ENCODE measurements at regions not wholly inside any gene's neighbourhood (a gene's known extent, or its start where the extent isn't known, plus 50 kb on each side); places are given as distances from the start of the nearest gene placed in this dataset.

- 24 to 30% methylated on average over 3 of the region's 3 CpGs for WGBS, 2 experiments (ENCODE audit: low coverage in 1 of 2, low lambda C conversion rate in 2 of 2, missing lambda C conversion rate in 2 of 2)
- H3K4me3 ChIP-seq, result no peak overlapping the region
- no peak overlapping the region for H3K27ac ChIP-seq
- no peaks in the 10 kb centered on the region for H3F3A ChIP-seq (ENCODE audit: insufficient read depth)
- no peak overlapping the region for H3K4me2 ChIP-seq (ENCODE audit: unreplicated experiment)
- no peaks in the 10 kb centered on the region for H4K20me1 ChIP-seq (ENCODE audit: insufficient read depth)
- no peak for DNase-seq
- TF ChIP-seq EZH2 (IDR thresholded peaks at IDR 0.05; ENCODE audit: insufficient read depth, poor library complexity, severe bottlenecking) (no peak), EZH2phosphoT487 (IDR thresholded peaks at IDR 0.05; ENCODE audit: insufficient read depth, low read depth) (no peak)
- H3K9ac ChIP-seq, result no peak overlapping the region
- in situ Hi-C loops (cut with MboI), result no loop called here
- no peaks in the 10 kb centered on the region for H3K4me1 ChIP-seq (ENCODE audit: insufficient read depth)
- H3K79me2 ChIP-seq (ENCODE audit: insufficient read depth), result no peaks in the 10 kb centered on the region
- H3K9me3 ChIP-seq (ENCODE audit: low read depth), result no peaks in the 10 kb centered on the region
- H2AFZ ChIP-seq, result no peak overlapping the region
- H3K9me2 ChIP-seq (ENCODE audit: insufficient read depth), result no peaks in the 10 kb centered on the region
- no peaks in the 10 kb centered on the region for H3K36me3 ChIP-seq (ENCODE audit: low read depth)
- no peaks in the 10 kb centered on the region; the same call in 1 of the 2 replicates for H3K27me3 ChIP-seq (replicated peaks; ENCODE audit: insufficient read depth)
Observed at GRCh38 chr10:24039897-24040296, 169.0 kb upstream of the KIAA1217 start.

GRCh38 chr10:24041034-24041433 is 167.9 kb upstream of the KIAA1217 start:
- Histone ChIP-seq H3K79me2 (ENCODE audit: insufficient read depth) (no peaks in the 10 kb centered on the region), H3K36me3 (ENCODE audit: low read depth) (no peaks in the 10 kb centered on the region), H3K4me2 (ENCODE audit: unreplicated experiment) (no peak overlapping the region), H3K27me3 (replicated peaks; ENCODE audit: insufficient read depth) (no peaks in the 10 kb centered on the region; the same call in 1 of the 2 replicates), H3K9ac (no peak overlapping the region), H3K9me3 (ENCODE audit: low read depth) (no peaks in the 10 kb centered on the region), H3F3A (ENCODE audit: insufficient read depth) (no peaks in the 10 kb centered on the region), H3K4me1 (ENCODE audit: insufficient read depth) (no peaks in the 10 kb centered on the region), H4K20me1 (ENCODE audit: insufficient read depth) (no peaks in the 10 kb centered on the region), H3K4me3 (no peak overlapping the region), H3K27ac (no peak overlapping the region), H2AFZ (no peak overlapping the region), H3K9me2 (ENCODE audit: insufficient read depth) (no peaks in the 10 kb centered on the region)
- in situ Hi-C loops (cut with MboI), result no loop called here
- TF ChIP-seq EZH2phosphoT487 (IDR thresholded peaks at IDR 0.05; ENCODE audit: insufficient read depth, low read depth), result no peak
- no peak for TF ChIP-seq EZH2 (IDR thresholded peaks at IDR 0.05; ENCODE audit: insufficient read depth, poor library complexity, severe bottlenecking)
- no peak for DNase-seq
- 26 to 33% methylated on average over 3 of the region's 3 CpGs for WGBS, 2 experiments (ENCODE audit: low coverage in 1 of 2, low lambda C conversion rate in 2 of 2, missing lambda C conversion rate in 2 of 2)

- DNase-seq, result no peak
- no peak overlapping the region for H3K9ac ChIP-seq
- H3K4me3 ChIP-seq, result no peak overlapping the region
- 20 to 22% methylated on average over 8 of the region's 8 CpGs for WGBS, 2 experiments (ENCODE audit: low coverage in 1 of 2, low lambda C conversion rate in 2 of 2, missing lambda C conversion rate in 2 of 2)
- no peaks in the 10 kb centered on the region for H3F3A ChIP-seq (ENCODE audit: insufficient read depth)
- H3K27ac ChIP-seq, result no peak overlapping the region
- H3K36me3 ChIP-seq (ENCODE audit: low read depth), result no peaks in the 10 kb centered on the region
- in situ Hi-C loops (cut with MboI), result no loop called here
- no peaks in the 10 kb centered on the region for H3K9me2 ChIP-seq (ENCODE audit: insufficient read depth)
- no peaks in the 10 kb centered on the region for H4K20me1 ChIP-seq (ENCODE audit: insufficient read depth)
- no peaks in the 10 kb centered on the region for H3K9me3 ChIP-seq (ENCODE audit: low read depth)
- TF ChIP-seq EZH2 (IDR thresholded peaks at IDR 0.05; ENCODE audit: insufficient read depth, poor library complexity, severe bottlenecking) (no peak), EZH2phosphoT487 (IDR thresholded peaks at IDR 0.05; ENCODE audit: insufficient read depth, low read depth) (no peak)
- no peak overlapping the region for H2AFZ ChIP-seq
- H3K4me2 ChIP-seq (ENCODE audit: unreplicated experiment), result no peak overlapping the region
- no peaks in the 10 kb centered on the region for H3K79me2 ChIP-seq (ENCODE audit: insufficient read depth)
- H3K27me3 ChIP-seq (replicated peaks; ENCODE audit: insufficient read depth), result no peaks in the 10 kb centered on the region; the same call in 1 of the 2 replicates
- no peaks in the 10 kb centered on the region for H3K4me1 ChIP-seq (ENCODE audit: insufficient read depth)
Observed at GRCh38 chr10:24041834-24042233, 167.1 kb upstream of the KIAA1217 start.

- Histone ChIP-seq H3K79me2 (ENCODE audit: insufficient read depth) (no peaks in the 10 kb centered on the region), H3K4me3 (no peak overlapping the region), H3K27ac (no peak overlapping the region), H3K4me1 (ENCODE audit: insufficient read depth) (no peaks in the 10 kb centered on the region), H3K4me2 (ENCODE audit: unreplicated experiment) (no peak overlapping the region), H4K20me1 (ENCODE audit: insufficient read depth) (no peaks in the 10 kb centered on the region), H3K27me3 (replicated peaks; ENCODE audit: insufficient read depth) (no peaks in the 10 kb centered on the region; the same call in 1 of the 2 replicates), H3K9me2 (ENCODE audit: insufficient read depth) (no peaks in the 10 kb centered on the region), H3K36me3 (ENCODE audit: low read depth) (no peaks in the 10 kb centered on the region), H3K9me3 (ENCODE audit: low read depth) (no peaks in the 10 kb centered on the region), H3F3A (ENCODE audit: insufficient read depth) (no peaks in the 10 kb centered on the region), H3K9ac (no peak overlapping the region), H2AFZ (no peak overlapping the region)
- WGBS, 2 experiments (ENCODE audit: low coverage in 1 of 2, low lambda C conversion rate in 2 of 2, missing lambda C conversion rate in 2 of 2), result 39 to 43% methylated on average over 3 of the region's 3 CpGs
- TF ChIP-seq EZH2 (IDR thresholded peaks at IDR 0.05; ENCODE audit: insufficient read depth, poor library complexity, severe bottlenecking) (no peak), EZH2phosphoT487 (IDR thresholded peaks at IDR 0.05; ENCODE audit: insufficient read depth, low read depth) (no peak)
- in situ Hi-C loops (cut with MboI), result no loop called here
- DNase-seq, result no peak
Observed at GRCh38 chr10:24042884-24043283, 166.1 kb upstream of the KIAA1217 start.

GRCh38 chr10:24046060-24046459 is 162.9 kb upstream of the KIAA1217 start:
- Histone ChIP-seq H3K9ac (no peak overlapping the region), H3F3A (ENCODE audit: insufficient read depth) (no peaks in the 10 kb centered on the region), H3K79me2 (ENCODE audit: insufficient read depth) (no peaks in the 10 kb centered on the region), H3K9me2 (ENCODE audit: insufficient read depth) (no peaks in the 10 kb centered on the region), H3K27me3 (replicated peaks; ENCODE audit: insufficient read depth) (no peaks in the 10 kb centered on the region; the same call in 1 of the 2 replicates), H3K4me2 (ENCODE audit: unreplicated experiment) (no peak overlapping the region), H3K9me3 (ENCODE audit: low read depth) (no peaks in the 10 kb centered on the region), H3K4me1 (ENCODE audit: insufficient read depth) (no peaks in the 10 kb centered on the region), H2AFZ (no peak overlapping the region), H4K20me1 (ENCODE audit: insufficient read depth) (no peaks in the 10 kb centered on the region), H3K36me3 (ENCODE audit: low read depth) (no peaks in the 10 kb centered on the region), H3K4me3 (no peak overlapping the region), H3K27ac (no peak overlapping the region)
- DNase-seq, result no peak
- 43 to 58% methylated on average over 2 of the region's 2 CpGs for WGBS, 2 experiments (ENCODE audit: low coverage in 1 of 2, low lambda C conversion rate in 2 of 2, missing lambda C conversion rate in 2 of 2)
- TF ChIP-seq EZH2phosphoT487 (IDR thresholded peaks at IDR 0.05; ENCODE audit: insufficient read depth, low read depth), result no peak
- TF ChIP-seq EZH2 (IDR thresholded peaks at IDR 0.05; ENCODE audit: insufficient read depth, poor library complexity, severe bottlenecking), result no peak
- in situ Hi-C loops (cut with MboI), result no loop called here

Data from GM23248 (cell line).